Activated naive CD4-positive, alpha-beta T cell (primary cell): ENCODE measurements at regions not wholly inside any gene's neighbourhood (a gene's known extent, or its start where the extent isn't known, plus 50 kb on each side); places are given as distances from the start of the nearest gene placed in this dataset.

Experiments
- DNase-seq, 4 experiments: peaks; one replicate each; lab custom pipeline; 2025; lab: John Stamatoyannopoulos, UW

GRCh38 chr17:77771587-77771986 is 186.9 kb upstream of the TNRC6C start:
- no peak for DNase-seq

- DNase-seq, result no peak
Observed at GRCh38 chr17:77771998-77772397, 186.5 kb upstream of the TNRC6C start.

- DNase-seq, result peak; percentile 16 to 57 (median 30)
Observed at GRCh38 chr17:77772461-77772897, 186.0 kb upstream of the TNRC6C start.

- DNase-seq, result no peak
Observed at GRCh38 chr17:77772899-77773358, 185.6 kb upstream of the TNRC6C start.

- DNase-seq, result no peak
Observed at GRCh38 chr17:77774182-77774581, 184.3 kb upstream of the TNRC6C start.

- no peak for DNase-seq
Observed at GRCh38 chr17:77778636-77779489, 179.6 kb upstream of the TNRC6C start.

GRCh38 chr17:77779711-77780539 is 178.6 kb upstream of the TNRC6C start:
- DNase-seq, result no peak

- DNase-seq, result no peak
Observed at GRCh38 chr17:77781536-77781935, 177.0 kb upstream of the TNRC6C start.

- DNase-seq, result no peak
Observed at GRCh38 chr17:77782201-77782600, 176.3 kb upstream of the TNRC6C start.

- DNase-seq, result no peak
Observed at GRCh38 chr17:77782611-77783010, 175.9 kb upstream of the TNRC6C start.

GRCh38 chr17:77783991-77784820 is 174.3 kb upstream of the TNRC6C start:
- peak in 2 of 4 experiments; percentile 38 to 42 for DNase-seq

- DNase-seq, result no peak
Observed at GRCh38 chr17:77785312-77785905, 173.1 kb upstream of the TNRC6C start.

GRCh38 chr17:77786090-77786489 is 172.4 kb upstream of the TNRC6C start:
- no peak for DNase-seq

- no peak for DNase-seq
Observed at GRCh38 chr17:77786740-77787505, 171.6 kb upstream of the TNRC6C start.

GRCh38 chr17:77790143-77790829 is 168.2 kb upstream of the TNRC6C start:
- DNase-seq, result no peak

- no peak for DNase-seq
Observed at GRCh38 chr17:77792626-77793025, 165.9 kb upstream of the TNRC6C start.

GRCh38 chr17:77793146-77793970 is 165.1 kb upstream of the TNRC6C start:
- no peak for DNase-seq

GRCh38 chr17:77793971-77794235 is 164.6 kb upstream of the TNRC6C start:
- no peak for DNase-seq

GRCh38 chr17:77794846-77795245 is 163.7 kb upstream of the TNRC6C start:
- DNase-seq, result no peak

- DNase-seq, result no peak
Observed at GRCh38 chr17:77795685-77796084, 162.8 kb upstream of the TNRC6C start.
